ENCODE measurements at regions not wholly inside any gene's neighbourhood (a gene's known extent, or its start where the extent isn't known, plus 50 kb on each side); places are given as distances from the start of the nearest gene placed in this dataset.

DNA sequence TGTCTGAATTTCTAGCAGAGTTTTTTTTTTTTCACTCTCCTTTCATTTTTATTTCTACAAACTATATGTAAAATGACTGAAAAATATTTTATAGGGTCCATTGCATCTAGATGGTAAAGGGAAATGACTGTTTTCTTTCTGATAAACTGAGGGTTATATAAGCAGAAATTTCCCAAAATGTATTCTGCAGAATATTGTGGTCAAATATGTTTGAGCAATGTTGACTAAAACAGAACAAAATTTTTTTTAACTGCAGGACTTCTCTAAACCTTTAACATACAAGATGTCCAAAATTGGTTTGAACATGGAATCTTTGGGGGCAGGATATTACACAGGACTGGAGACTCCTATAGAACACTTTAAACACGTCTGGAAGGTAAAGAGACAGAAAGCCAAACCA, 190.5 kb downstream of the TOMM20 start (continued):
- TF ChIP-seq, protein P1, sequence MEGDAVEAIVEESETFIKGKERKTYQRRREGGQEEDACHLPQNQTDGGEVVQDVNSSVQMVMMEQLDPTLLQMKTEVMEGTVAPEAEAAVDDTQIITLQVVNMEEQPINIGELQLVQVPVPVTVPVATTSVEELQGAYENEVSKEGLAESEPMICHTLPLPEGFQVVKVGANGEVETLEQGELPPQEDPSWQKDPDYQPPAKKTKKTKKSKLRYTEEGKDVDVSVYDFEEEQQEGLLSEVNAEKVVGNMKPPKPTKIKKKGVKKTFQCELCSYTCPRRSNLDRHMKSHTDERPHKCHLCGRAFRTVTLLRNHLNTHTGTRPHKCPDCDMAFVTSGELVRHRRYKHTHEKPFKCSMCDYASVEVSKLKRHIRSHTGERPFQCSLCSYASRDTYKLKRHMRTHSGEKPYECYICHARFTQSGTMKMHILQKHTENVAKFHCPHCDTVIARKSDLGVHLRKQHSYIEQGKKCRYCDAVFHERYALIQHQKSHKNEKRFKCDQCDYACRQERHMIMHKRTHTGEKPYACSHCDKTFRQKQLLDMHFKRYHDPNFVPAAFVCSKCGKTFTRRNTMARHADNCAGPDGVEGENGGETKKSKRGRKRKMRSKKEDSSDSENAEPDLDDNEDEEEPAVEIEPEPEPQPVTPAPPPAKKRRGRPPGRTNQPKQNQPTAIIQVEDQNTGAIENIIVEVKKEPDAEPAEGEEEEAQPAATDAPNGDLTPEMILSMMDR (IDR thresholded peaks at IDR 0.05 in 2 of 3, conservative IDR thresholded peaks at IDR 0.05 in 1 of 3; ENCODE audit: borderline replicate concordance in 1 of 3, insufficient read depth in 1 of 3, low read depth in 2 of 3, low read length in 2 of 3): no peak
- TF ChIP-seq FOSL1 (IDR thresholded peaks at IDR 0.05; ENCODE audit: low read depth) (no peak), SIN3A (IDR thresholded peaks at IDR 0.05; ENCODE audit: low read depth) (no peak), TCF7L2 (IDR thresholded peaks at IDR 0.05; ENCODE audit: borderline replicate concordance, extremely low read depth, insufficient read depth, insufficient read length) (no peak), CBX3 (IDR thresholded peaks at IDR 0.05; ENCODE audit: low read depth) (no peak), POLR2AphosphoS5 (IDR thresholded peaks at IDR 0.05; ENCODE audit: low read depth, low read length) (no peak)
- TF ChIP-seq, protein P2, sequence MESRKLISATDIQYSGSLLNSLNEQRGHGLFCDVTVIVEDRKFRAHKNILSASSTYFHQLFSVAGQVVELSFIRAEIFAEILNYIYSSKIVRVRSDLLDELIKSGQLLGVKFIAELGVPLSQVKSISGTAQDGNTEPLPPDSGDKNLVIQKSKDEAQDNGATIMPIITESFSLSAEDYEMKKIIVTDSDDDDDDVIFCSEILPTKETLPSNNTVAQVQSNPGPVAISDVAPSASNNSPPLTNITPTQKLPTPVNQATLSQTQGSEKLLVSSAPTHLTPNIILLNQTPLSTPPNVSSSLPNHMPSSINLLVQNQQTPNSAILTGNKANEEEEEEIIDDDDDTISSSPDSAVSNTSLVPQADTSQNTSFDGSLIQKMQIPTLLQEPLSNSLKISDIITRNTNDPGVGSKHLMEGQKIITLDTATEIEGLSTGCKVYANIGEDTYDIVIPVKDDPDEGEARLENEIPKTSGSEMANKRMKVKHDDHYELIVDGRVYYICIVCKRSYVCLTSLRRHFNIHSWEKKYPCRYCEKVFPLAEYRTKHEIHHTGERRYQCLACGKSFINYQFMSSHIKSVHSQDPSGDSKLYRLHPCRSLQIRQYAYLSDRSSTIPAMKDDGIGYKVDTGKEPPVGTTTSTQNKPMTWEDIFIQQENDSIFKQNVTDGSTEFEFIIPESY (IDR thresholded peaks at IDR 0.05; ENCODE audit: extremely low read depth, insufficient replicate concordance, low read length): no peak

DNA sequence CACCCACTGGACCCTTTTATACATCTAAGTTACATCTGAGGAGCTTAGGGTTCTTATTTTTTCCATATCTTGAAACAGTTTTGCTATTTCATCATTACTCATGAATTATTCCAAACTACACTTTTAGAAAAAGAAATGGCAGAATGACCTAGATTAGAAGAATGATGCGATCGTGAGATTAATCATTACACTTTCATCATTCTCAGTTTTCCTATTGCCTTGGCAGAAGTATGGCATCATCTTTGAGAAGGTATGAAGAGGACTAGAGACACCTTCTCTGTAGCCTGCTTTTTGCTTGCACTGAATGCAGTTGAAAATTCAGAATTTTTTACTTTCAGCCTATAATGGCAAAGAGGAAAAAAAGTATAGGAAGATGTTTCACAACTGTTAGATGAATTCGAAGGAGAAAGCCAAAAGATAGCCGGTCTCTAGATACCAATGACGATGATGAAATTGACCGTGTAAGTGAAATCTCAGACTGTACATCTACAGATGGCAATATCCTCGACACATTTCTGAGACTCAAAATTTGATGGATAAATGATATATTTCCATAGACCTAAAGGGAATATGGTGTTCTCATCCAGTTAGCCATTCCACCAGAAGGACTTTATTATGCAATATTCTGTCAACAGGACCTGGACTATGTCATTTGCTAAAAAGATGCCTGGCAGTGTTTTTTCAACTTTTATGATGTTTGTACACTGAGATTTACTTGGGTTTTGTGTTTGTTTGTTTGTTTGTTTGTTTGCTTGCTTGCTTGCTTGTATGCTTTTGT, 191.8 kb downstream of the TOMM20 start:
- Histone ChIP-seq H3K4me2 (ENCODE audit: low read length) (no peak overlapping the region), H3K9me2 (ENCODE audit: insufficient read depth) (no peaks in the 10 kb centered on the region), H3K27me3 (ENCODE audit: insufficient read depth, low read length) (no peaks in the 10 kb centered on the region), H4K20me1 (ENCODE audit: insufficient read depth) (no peaks in the 10 kb centered on the region), H3K79me2 (ENCODE audit: insufficient read depth, low read length) (no peaks in the 10 kb centered on the region), H3K9me3 (ENCODE audit: control insufficient read depth in 1 of 2, insufficient read depth in 1 of 2, low read depth in 1 of 2, low read length in 2 of 2) (no peaks in the 10 kb centered on the region), H3K9ac (ENCODE audit: low read length) (no peak overlapping the region), H3K4me1 (ENCODE audit: control insufficient read depth in 1 of 2, insufficient read depth in 2 of 2, low read length in 2 of 2) (peaks cover 0 to 4% of the 10 kb centered on the region in 2 experiments; a peak in 1 of 4 replicates), H3K4me3 (replicated peaks in 1 of 2; ENCODE audit: low read depth in 1 of 2, low read length in 2 of 2) (no peak overlapping the region), H3K27ac (ENCODE audit: low read depth, low read length) (no peak overlapping the region), H2AFZ (ENCODE audit: low read depth, low read length, poor library complexity, severe bottlenecking) (no peak overlapping the region), H3K36me3 (ENCODE audit: control insufficient read depth in 1 of 2, insufficient read depth in 2 of 2, low read length in 2 of 2) (no peaks in the 10 kb centered on the region)
- DNase-seq (ENCODE audit: low read depth, low spot score) (no peak), ATAC-seq (no peak)
- POLR2A ChIA-PET: no interaction called here
- RAD21 ChIA-PET (ENCODE audit: low non-redundant PET in 1 of 2, low total read pairs in 2 of 2, uncharacterized antibody in 2 of 2, unreplicated experiment in 2 of 2): no interaction called here
- intact Hi-C loops (cut with micrococcal nuclease): no loop called here
- CTCF ChIA-PET: no interaction called here
- BruUV-seq (replicated peaks): no TSS peak
- TF ChIP-seq POLR2A (IDR thresholded peaks at IDR 0.05; ENCODE audit: borderline replicate concordance, extremely low read depth, insufficient read depth, insufficient read length) (no peak), SIN3A (IDR thresholded peaks at IDR 0.05; ENCODE audit: low read depth) (no peak), ZFX (IDR thresholded peaks at IDR 0.05) (no peak), EGR1 (IDR thresholded peaks at IDR 0.05; ENCODE audit: low read depth) (no peak), EZH2phosphoT487 (IDR thresholded peaks at IDR 0.05; ENCODE audit: borderline replicate concordance) (no peak), CBX3 (IDR thresholded peaks at IDR 0.05; ENCODE audit: low read depth) (no peak), SRF (IDR thresholded peaks at IDR 0.05; ENCODE audit: low read depth) (no peak)
- TF ChIP-seq, protein P3, sequence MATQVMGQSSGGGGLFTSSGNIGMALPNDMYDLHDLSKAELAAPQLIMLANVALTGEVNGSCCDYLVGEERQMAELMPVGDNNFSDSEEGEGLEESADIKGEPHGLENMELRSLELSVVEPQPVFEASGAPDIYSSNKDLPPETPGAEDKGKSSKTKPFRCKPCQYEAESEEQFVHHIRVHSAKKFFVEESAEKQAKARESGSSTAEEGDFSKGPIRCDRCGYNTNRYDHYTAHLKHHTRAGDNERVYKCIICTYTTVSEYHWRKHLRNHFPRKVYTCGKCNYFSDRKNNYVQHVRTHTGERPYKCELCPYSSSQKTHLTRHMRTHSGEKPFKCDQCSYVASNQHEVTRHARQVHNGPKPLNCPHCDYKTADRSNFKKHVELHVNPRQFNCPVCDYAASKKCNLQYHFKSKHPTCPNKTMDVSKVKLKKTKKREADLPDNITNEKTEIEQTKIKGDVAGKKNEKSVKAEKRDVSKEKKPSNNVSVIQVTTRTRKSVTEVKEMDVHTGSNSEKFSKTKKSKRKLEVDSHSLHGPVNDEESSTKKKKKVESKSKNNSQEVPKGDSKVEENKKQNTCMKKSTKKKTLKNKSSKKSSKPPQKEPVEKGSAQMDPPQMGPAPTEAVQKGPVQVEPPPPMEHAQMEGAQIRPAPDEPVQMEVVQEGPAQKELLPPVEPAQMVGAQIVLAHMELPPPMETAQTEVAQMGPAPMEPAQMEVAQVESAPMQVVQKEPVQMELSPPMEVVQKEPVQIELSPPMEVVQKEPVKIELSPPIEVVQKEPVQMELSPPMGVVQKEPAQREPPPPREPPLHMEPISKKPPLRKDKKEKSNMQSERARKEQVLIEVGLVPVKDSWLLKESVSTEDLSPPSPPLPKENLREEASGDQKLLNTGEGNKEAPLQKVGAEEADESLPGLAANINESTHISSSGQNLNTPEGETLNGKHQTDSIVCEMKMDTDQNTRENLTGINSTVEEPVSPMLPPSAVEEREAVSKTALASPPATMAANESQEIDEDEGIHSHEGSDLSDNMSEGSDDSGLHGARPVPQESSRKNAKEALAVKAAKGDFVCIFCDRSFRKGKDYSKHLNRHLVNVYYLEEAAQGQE (IDR thresholded peaks at IDR 0.05; ENCODE audit: low read depth): no peak
- TF ChIP-seq, protein P2 (IDR thresholded peaks at IDR 0.05; ENCODE audit: extremely low read depth, insufficient replicate concordance, low read length): no peak
